KMS-11 (cell line): ENCODE measurements at regions not wholly inside any gene's neighbourhood (a gene's known extent, or its start where the extent isn't known, plus 50 kb on each side); places are given as distances from the start of the nearest gene placed in this dataset.

Experiments
- H2AFZ ChIP-seq: fragments of 200-600 bp; sonication (generic); 2 replicates; pipeline ENCODE4 v1.6.1; 2016; ENCODE audit warnings: antibody characterized with exemption, mixed run types, low read depth
- H3K27ac ChIP-seq: fragments of 200-600 bp; sonication (generic); 2 replicates; pipeline ENCODE4 v1.6.1; 2016; ENCODE audit warnings: mild to moderate bottlenecking, mixed run types
- H3K27me3 ChIP-seq: fragments of 200-600 bp; sonication (generic); 2 replicates; pipeline ENCODE4 v1.6.1; 2017; ENCODE audit warnings: mild to moderate bottlenecking, low read depth, mixed run types, moderate library complexity; ENCODE audit not compliant: insufficient read depth
- H3K36me3 ChIP-seq: fragments of 200-600 bp; sonication (generic); 2 replicates; pipeline ENCODE4 v1.6.1; 2017; ENCODE audit warnings: mild to moderate bottlenecking, mixed run types; ENCODE audit not compliant: insufficient read depth
- H3K4me1 ChIP-seq: fragments of 200-600 bp; sonication (generic); 2 replicates; pipeline ENCODE4 v1.6.1; 2016; ENCODE audit warnings: mild to moderate bottlenecking, low read depth, mixed run types; ENCODE audit not compliant: poor library complexity, severe bottlenecking
- H3K4me2 ChIP-seq: fragments of 200-600 bp; sonication (generic); 2 replicates; pipeline ENCODE4 v1.7.0; 2016; ENCODE audit warnings: mild to moderate bottlenecking, mixed run types
- H3K4me3 ChIP-seq: fragments of 200-600 bp; sonication (generic); IDR thresholded peaks from 2 replicates; pipeline ENCODE4 v1.6.1; 2017; ENCODE audit warnings: low read depth, low read length, mixed read lengths; ENCODE audit not compliant: insufficient read depth
- H3K79me2 ChIP-seq: fragments of 200-600 bp; sonication (generic); 2 replicates; pipeline ENCODE4 v1.6.1; 2016; ENCODE audit warnings: low read depth, mixed run types; ENCODE audit not compliant: insufficient read depth
- H3K9ac ChIP-seq: fragments of 200-600 bp; sonication (generic); 2 replicates; pipeline ENCODE4 v1.6.1; 2016; ENCODE audit warnings: mild to moderate bottlenecking, mixed run types
- H4K20me1 ChIP-seq: fragments of 200-600 bp; sonication (generic); 2 replicates; pipeline ENCODE4 v1.6.1; 2016; ENCODE audit warnings: mild to moderate bottlenecking, mixed run types; ENCODE audit not compliant: insufficient read depth
- CTCF ChIP-seq: fragments of 200-600 bp; sonication (generic); conservative IDR thresholded peaks from 2 replicates; pipeline ENCODE4 v1.6.1; 2017; ENCODE audit warnings: low read depth, mild to moderate bottlenecking, antibody characterized with exemption, low read length, moderate library complexity, mixed read lengths

DNA sequence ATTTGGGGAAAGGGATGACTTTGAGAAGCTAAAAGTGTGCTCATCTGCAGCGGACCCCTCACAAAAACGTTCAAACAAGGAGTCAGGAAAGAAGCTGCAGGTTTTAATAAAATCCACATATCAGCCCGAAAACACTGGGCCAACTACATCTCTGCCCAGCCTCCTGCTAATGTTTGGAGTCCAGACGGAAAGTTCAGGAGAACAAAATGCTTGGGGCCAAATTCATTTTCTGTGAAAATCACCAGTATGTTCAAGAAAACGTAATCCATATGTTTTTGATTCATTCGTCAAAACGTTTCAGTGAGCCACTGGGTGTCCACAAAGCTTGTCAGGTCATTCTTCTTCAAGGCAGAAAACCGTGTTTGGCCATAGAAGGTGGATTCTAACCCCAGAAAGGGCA is 87.5 kb upstream of the GAS1 start:
- Histone ChIP-seq H3K9ac (no peak overlapping the region), H3K4me1 (no peaks in the 10 kb centered on the region), H4K20me1 (no peaks in the 10 kb centered on the region), H3K4me3 (no peak overlapping the region), H3K4me2 (no peak overlapping the region), H3K27ac (no peak overlapping the region), H2AFZ (no peak overlapping the region), H3K79me2 (no peaks in the 10 kb centered on the region), H3K36me3 (no peaks in the 10 kb centered on the region), H3K27me3 (no peaks in the 10 kb centered on the region)
- TF ChIP-seq CTCF: no peak

DNA sequence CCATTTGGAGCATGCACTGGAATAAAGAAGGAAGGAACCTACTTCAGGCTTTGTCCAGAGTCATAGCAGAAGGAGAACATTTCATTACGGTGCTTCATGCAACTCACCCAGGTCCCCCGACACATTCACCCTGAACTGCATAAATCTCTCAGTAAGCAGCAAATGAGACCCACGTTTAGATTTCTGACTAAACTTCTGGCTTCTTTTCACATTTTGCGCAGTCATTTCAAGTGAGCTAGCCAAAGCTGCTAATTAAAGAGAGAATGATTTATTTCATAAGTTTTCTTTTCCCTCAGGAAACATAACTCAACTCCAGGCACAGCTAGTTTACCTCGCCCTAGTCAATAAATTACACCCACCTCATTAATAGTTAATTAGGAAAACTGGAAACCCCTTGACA is 88.6 kb upstream of the GAS1 start:
- H3K9ac ChIP-seq: no peak overlapping the region
- H3K27me3 ChIP-seq: no peaks in the 10 kb centered on the region
- no peak for TF ChIP-seq CTCF
- no peaks in the 10 kb centered on the region for H3K36me3 ChIP-seq
- no peak overlapping the region for H3K4me2 ChIP-seq
- H3K79me2 ChIP-seq: no peaks in the 10 kb centered on the region
- H3K4me1 ChIP-seq: no peaks in the 10 kb centered on the region
- no peak overlapping the region for H2AFZ ChIP-seq
- no peak overlapping the region for H3K27ac ChIP-seq
- no peaks in the 10 kb centered on the region for H4K20me1 ChIP-seq
- H3K4me3 ChIP-seq: no peak overlapping the region

DNA sequence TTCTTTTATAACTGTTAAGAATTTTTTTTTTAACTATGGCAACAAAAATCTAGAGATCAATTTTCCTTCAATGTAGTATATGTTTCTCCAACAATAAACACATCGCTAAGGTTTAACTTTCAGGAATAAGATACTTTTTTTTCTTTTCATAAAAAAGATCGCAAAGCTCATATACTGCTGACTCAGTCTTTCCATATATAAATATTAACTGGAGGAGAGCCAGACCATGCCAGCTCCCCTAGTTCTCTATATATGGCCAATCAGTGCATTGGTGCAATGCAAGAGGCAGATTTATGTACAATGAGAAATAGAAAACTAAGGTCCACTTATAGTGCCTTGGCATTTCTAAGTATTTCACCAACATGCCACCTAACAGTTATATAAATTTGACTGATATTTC is 89.2 kb upstream of the GAS1 start:
- Histone ChIP-seq H3K4me1 (no peaks in the 10 kb centered on the region), H3K4me2 (no peak overlapping the region), H2AFZ (no peak overlapping the region), H3K79me2 (no peaks in the 10 kb centered on the region), H3K4me3 (no peak overlapping the region), H3K27ac (no peak overlapping the region), H4K20me1 (no peaks in the 10 kb centered on the region), H3K36me3 (no peaks in the 10 kb centered on the region), H3K27me3 (no peaks in the 10 kb centered on the region), H3K9ac (no peak overlapping the region)
- TF ChIP-seq CTCF: no peak

DNA sequence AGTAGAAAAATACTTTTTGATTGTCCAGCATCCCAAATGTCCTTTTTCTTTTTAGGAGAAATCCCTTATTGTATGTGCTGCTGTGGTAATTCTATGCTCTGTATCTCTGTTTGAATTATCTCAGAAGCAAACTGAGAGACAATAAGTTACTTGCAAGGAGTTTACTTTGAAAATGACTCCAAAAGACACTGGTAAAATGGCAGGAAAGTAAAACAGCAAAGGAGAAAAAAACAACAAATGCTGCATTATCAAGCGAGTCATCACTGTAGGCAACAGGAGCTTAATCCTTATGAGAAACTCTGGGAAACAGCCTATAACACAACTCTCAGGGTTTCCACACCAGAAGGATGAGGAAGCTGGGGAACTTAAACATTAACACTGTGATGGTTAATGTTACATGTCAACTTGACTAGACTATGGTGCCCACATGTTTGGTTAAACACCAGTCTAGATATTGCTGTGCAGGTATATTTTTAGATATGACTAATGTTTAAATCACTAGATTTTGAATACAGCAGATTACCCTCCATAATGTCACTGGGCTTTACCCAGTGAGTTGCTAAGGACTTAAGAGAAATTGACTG is 92.6 kb upstream of the GAS1 start:
- Histone ChIP-seq H3K27me3 (no peaks in the 10 kb centered on the region), H4K20me1 (no peaks in the 10 kb centered on the region), H3K36me3 (no peaks in the 10 kb centered on the region), H3K4me1 (no peaks in the 10 kb centered on the region), H3K79me2 (no peaks in the 10 kb centered on the region), H2AFZ (no peak overlapping the region), H3K4me3 (no peak overlapping the region), H3K9ac (no peak overlapping the region), H3K4me2 (no peak overlapping the region), H3K27ac (no peak overlapping the region)
- no peak for TF ChIP-seq CTCF
